HEK293 (cell line): ENCODE measurements at regions not wholly inside any gene's neighbourhood (a gene's known extent, or its start where the extent isn't known, plus 50 kb on each side); places are given as distances from the start of the nearest gene placed in this dataset.

Experiments used
- CTCF ChIA-PET: fragments of 350-600 bp; formaldehyde crosslinking; extraction: SDS; loops from one replicate; lab custom pipeline; 2021; ENCODE audit warnings: antibody characterized with exemption; lab: Yijun Ruan, JAX
- POLR2A ChIA-PET: fragments of 300-600 bp; formaldehyde crosslinking; extraction: SDS; loops from one replicate; lab custom pipeline; 2020; ENCODE audit warnings: antibody characterized with exemption, inconsistent platforms; lab: Yijun Ruan, JAX
- H3K27ac ChIP-seq: fragments of 200-500 bp; sonication (Bioruptor generic); 2 replicates; pipeline ENCODE4 v1.5.1; 2014; ENCODE audit warnings: low read depth, low read length, control low read depth, inconsistent platforms; ENCODE audit errors: extremely low read depth
- H3K36me3 ChIP-seq, 2 experiments: fragments of 200-500 bp in 1 of 2; sonication (Bioruptor generic) in 1 of 2; 1 replicate in 1 of 2; 2 replicates in 1 of 2; pipeline ENCODE4 v1.5.1; 2014 to 2017; ENCODE audit warnings: inconsistent platforms in 2 of 2, low read length in 2 of 2; ENCODE audit not compliant: control insufficient read depth in 2 of 2, insufficient read depth in 1 of 2
- H3K4me1 ChIP-seq: fragments of 200-500 bp; sonication (Bioruptor generic); 2 replicates; pipeline ENCODE4 v1.5.1; 2014; ENCODE audit warnings: mild to moderate bottlenecking, low read length, inconsistent platforms; ENCODE audit not compliant: control insufficient read depth, insufficient read depth
- H3K4me3 ChIP-seq: 2 replicates; pipeline ENCODE4 v1.5.1; 2011; ENCODE audit warnings: low read depth, mild to moderate bottlenecking, control low read depth, low read length, moderate library complexity
- H3K9me3 ChIP-seq: fragments of 200-500 bp; sonication (Bioruptor generic); 2 replicates; pipeline ENCODE4 v1.5.1; 2014; ENCODE audit warnings: low read depth, low read length, inconsistent platforms; ENCODE audit not compliant: control insufficient read depth, insufficient read depth
- GFI1B ChIP-seq: fragments of 450-650 bp; formaldehyde crosslinking; IDR thresholded peaks from 2 replicates; pipeline ENCODE4 v1.5.1; 2016; ENCODE audit warnings: missing biosample characterization, missing genetic modification characterization
- GLI2 ChIP-seq: fragments of 450-650 bp; formaldehyde crosslinking; IDR thresholded peaks from 2 replicates; pipeline ENCODE4; 2017; ENCODE audit warnings: missing biosample characterization, missing genetic modification characterization, low read depth, borderline replicate concordance
- HOXA7 ChIP-seq: sonication (generic); formaldehyde crosslinking; IDR thresholded peaks from 2 replicates; pipeline ENCODE4 v1.8.1; 2022; ENCODE audit warnings: missing genetic modification reagents, borderline replicate concordance
- HOXD13 ChIP-seq: sonication (generic); formaldehyde crosslinking; IDR thresholded peaks from 2 replicates; pipeline ENCODE4 v1.8.0; 2022; ENCODE audit warnings: missing genetic modification reagents, borderline replicate concordance
- IKZF3 ChIP-seq: fragments of 450-650 bp; IDR thresholded peaks from 2 replicates; pipeline ENCODE4 v1.5.0; 2018; ENCODE audit warnings: missing biosample characterization, mild to moderate bottlenecking, missing genetic modification characterization, moderate library complexity
- MYNN ChIP-seq: fragments of 450-650 bp; formaldehyde crosslinking; IDR thresholded peaks from 2 replicates; pipeline ENCODE4 v1.5.1; 2016; ENCODE audit warnings: missing biosample characterization, missing genetic modification characterization, borderline replicate concordance
- REPIN1 ChIP-seq: fragments of 450-650 bp; formaldehyde crosslinking; IDR thresholded peaks from 2 replicates; pipeline ENCODE4 v1.5.1; 2017; ENCODE audit warnings: missing biosample characterization, missing genetic modification characterization, low read depth
- WT1 ChIP-seq: fragments of 450-650 bp; formaldehyde crosslinking; IDR thresholded peaks from 2 replicates; pipeline ENCODE4 v1.5.1; 2016; ENCODE audit warnings: missing biosample characterization, missing genetic modification characterization
- ZBTB10 ChIP-seq: fragments of 450-650 bp; formaldehyde crosslinking; IDR thresholded peaks from 2 replicates; pipeline ENCODE4 v1.5.1; 2016; ENCODE audit warnings: missing biosample characterization, missing genetic modification characterization
- ZNF174 ChIP-seq: fragments of 450-650 bp; formaldehyde crosslinking; IDR thresholded peaks from 2 replicates; pipeline ENCODE4 v1.5.0; 2017; ENCODE audit warnings: missing biosample characterization, mild to moderate bottlenecking, missing genetic modification characterization
- ZNF239 ChIP-seq: fragments of 450-650 bp; formaldehyde crosslinking; IDR thresholded peaks from 2 replicates; pipeline ENCODE4 v1.5.1; 2016; ENCODE audit warnings: missing biosample characterization, missing genetic modification characterization
- ZNF292 ChIP-seq: fragments of 450-650 bp; formaldehyde crosslinking; IDR thresholded peaks from 2 replicates; pipeline ENCODE4 v1.5.1; 2016; ENCODE audit warnings: low read depth, missing biosample characterization, missing genetic modification characterization, borderline replicate concordance
- ZNF341 ChIP-seq: fragments of 450-650 bp; formaldehyde crosslinking; IDR thresholded peaks from 2 replicates; pipeline ENCODE4; 2016; ENCODE audit warnings: low read depth, missing biosample characterization, missing genetic modification characterization
- ZNF433 ChIP-seq: fragments of 450-650 bp; formaldehyde crosslinking; IDR thresholded peaks from 2 replicates; pipeline ENCODE4 v1.5.1; 2016; ENCODE audit warnings: missing biosample characterization, missing genetic modification characterization, low read depth
- ZNF701 ChIP-seq: fragments of 450-650 bp; formaldehyde crosslinking; IDR thresholded peaks from 2 replicates; pipeline ENCODE4 v1.5.1; 2016; ENCODE audit warnings: missing biosample characterization, missing genetic modification characterization
- ZNF776 ChIP-seq: fragments of 450-650 bp; formaldehyde crosslinking; IDR thresholded peaks from 2 replicates; pipeline ENCODE4 v1.5.0; 2017; ENCODE audit warnings: missing biosample characterization, missing genetic modification characterization, borderline replicate concordance
- ZNF777 ChIP-seq: fragments of 450-650 bp; formaldehyde crosslinking; IDR thresholded peaks from 2 replicates; pipeline ENCODE4 v1.5.1; 2017; ENCODE audit warnings: missing biosample characterization, missing genetic modification characterization, borderline replicate concordance
- ZNF792 ChIP-seq: fragments of 450-650 bp; formaldehyde crosslinking; IDR thresholded peaks from 2 replicates; pipeline ENCODE4 v1.5.1; 2016; ENCODE audit warnings: missing biosample characterization, missing genetic modification characterization
- ZSCAN16 ChIP-seq: fragments of 450-650 bp; formaldehyde crosslinking; IDR thresholded peaks from 2 replicates; pipeline ENCODE4 v1.5.1; 2016; ENCODE audit warnings: missing biosample characterization, missing genetic modification characterization
- TF ChIP-seq, protein P1 (sequence below): fragments of 450-650 bp; formaldehyde crosslinking; IDR thresholded peaks from 2 replicates; pipeline ENCODE4 v1.5.1; 2016; ENCODE audit warnings: missing biosample characterization, missing genetic modification characterization
- TF ChIP-seq, protein P2 (sequence below): fragments of 450-650 bp; formaldehyde crosslinking; IDR thresholded peaks from 2 replicates; pipeline ENCODE4 v1.5.1; 2016; ENCODE audit warnings: missing biosample characterization, missing genetic modification characterization

- TF ChIP-seq WT1 (tag by site-specific recombination) (no peak), ZNF292 (tag by site-specific recombination) (no peak), MYNN (tag by site-specific recombination) (no peak), ZNF701 (tag by site-specific recombination) (no peak), GLI2 (tag by site-specific recombination) (no peak), ZNF776 (tag by site-specific recombination) (no peak)
These were observed 147.0 kb upstream of the PTPRK start (continued) for GRCh38 chr6:128667339-128667858.

- ChIA-PET POLR2A (no interaction called here), CTCF (no interaction called here)
- no peaks in the 10 kb centered on the region for H3K4me1 ChIP-seq
- TF ChIP-seq ZNF341 (tag by site-specific recombination): no peak
- TF ChIP-seq ZNF433 (tag by site-specific recombination): no peak
- TF ChIP-seq ZNF174 (tag by site-specific recombination): no peak
- no peak for TF ChIP-seq ZBTB10 (tag by site-specific recombination)
- no peak for TF ChIP-seq ZNF239 (tag by site-specific recombination)
- no peak for TF ChIP-seq ZNF701 (tag by site-specific recombination)
- no peak for TF ChIP-seq ZNF777 (tag by site-specific recombination)
- TF ChIP-seq, protein P1, sequence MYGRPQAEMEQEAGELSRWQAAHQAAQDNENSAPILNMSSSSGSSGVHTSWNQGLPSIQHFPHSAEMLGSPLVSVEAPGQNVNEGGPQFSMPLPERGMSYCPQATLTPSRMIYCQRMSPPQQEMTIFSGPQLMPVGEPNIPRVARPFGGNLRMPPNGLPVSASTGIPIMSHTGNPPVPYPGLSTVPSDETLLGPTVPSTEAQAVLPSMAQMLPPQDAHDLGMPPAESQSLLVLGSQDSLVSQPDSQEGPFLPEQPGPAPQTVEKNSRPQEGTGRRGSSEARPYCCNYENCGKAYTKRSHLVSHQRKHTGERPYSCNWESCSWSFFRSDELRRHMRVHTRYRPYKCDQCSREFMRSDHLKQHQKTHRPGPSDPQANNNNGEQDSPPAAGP: no peak
- TF ChIP-seq ZSCAN16 (tag by site-specific recombination): no peak
- no peak for TF ChIP-seq GFI1B (tag by site-specific recombination)
- no peak for TF ChIP-seq HOXD13 (CRISPR knock-in tag)
- no peak for TF ChIP-seq IKZF3 (tag by site-specific recombination)
- TF ChIP-seq, protein P2, sequence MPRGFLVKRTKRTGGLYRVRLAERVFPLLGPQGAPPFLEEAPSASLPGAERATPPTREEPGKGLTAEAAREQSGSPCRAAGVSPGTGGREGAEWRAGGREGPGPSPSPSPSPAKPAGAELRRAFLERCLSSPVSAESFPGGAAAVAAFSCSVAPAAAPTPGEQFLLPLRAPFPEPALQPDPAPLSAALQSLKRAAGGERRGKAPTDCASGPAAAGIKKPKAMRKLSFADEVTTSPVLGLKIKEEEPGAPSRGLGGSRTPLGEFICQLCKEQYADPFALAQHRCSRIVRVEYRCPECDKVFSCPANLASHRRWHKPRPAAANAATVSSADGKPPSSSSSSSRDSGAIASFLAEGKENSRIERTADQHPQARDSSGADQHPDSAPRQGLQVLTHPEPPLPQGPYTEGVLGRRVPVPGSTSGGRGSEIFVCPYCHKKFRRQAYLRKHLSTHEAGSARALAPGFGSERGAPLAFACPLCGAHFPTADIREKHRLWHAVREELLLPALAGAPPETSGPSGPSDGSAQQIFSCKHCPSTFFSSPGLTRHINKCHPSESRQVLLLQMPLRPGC: no peak
- TF ChIP-seq ZNF792 (tag by site-specific recombination): no peak
- TF ChIP-seq REPIN1 (tag by site-specific recombination): no peak
- no peak for TF ChIP-seq HOXA7
- no peaks in the 10 kb centered on the region for H3K36me3 ChIP-seq
- no peak overlapping the region for H3K4me3 ChIP-seq
- H3K27ac ChIP-seq: no peak overlapping the region
- no peaks in the 10 kb centered on the region for H3K9me3 ChIP-seq
These were observed 146.0 kb upstream of the PTPRK start for GRCh38 chr6:128666405-128666804.
